Tibial nerve (tissue), 4 donors: ENCODE measurements at regions not wholly inside any gene's neighbourhood (a gene's known extent, or its start where the extent isn't known, plus 50 kb on each side); places are given as distances from the start of the nearest gene placed in this dataset.

ENCODE experiments used
- CTCF ChIP-seq, 5 experiments: fragments of 200-600 bp in 3 of 5; fragments of 450-650 bp in 2 of 5; sonication (generic) in 3 of 5; IDR thresholded peaks; one replicate each; pipeline ENCODE4 v1.5.1; 2016 to 2019; ENCODE audit warnings: antibody characterized with exemption in 5 of 5, mild to moderate bottlenecking in 3 of 5, moderate library complexity in 2 of 5
- EP300 ChIP-seq, 2 donors: sonication (generic); formaldehyde crosslinking; IDR thresholded peaks; one replicate each; pipeline ENCODE4 v1.6.1; 2017; ENCODE audit warnings: antibody characterized with exemption in 2 of 2, mild to moderate bottlenecking in 1 of 2

DNA sequence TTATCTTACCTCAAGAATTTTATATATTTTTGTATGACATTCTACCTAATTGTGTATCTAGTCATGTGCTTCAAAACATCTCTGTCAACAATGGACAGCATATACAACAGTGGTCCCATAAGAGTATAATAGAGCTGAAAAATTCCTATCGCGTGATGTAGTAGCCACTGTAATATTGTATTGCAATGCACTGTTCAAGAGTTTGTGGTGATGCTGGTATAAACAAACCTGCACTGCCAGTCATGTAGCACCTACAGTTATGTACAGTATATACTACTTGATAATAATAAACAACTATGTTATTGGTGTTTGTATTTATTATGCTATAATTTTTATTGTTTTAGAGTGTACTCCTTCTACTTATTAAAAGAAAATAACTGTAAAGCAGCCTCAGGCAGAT lies 672.7 kb downstream of the CD109 start:
- TF ChIP-seq CTCF (IDR thresholded peaks at IDR 0.05) (no peak), EP300 (IDR thresholded peaks at IDR 0.05) (no peak)
